ENCODE measurements at regions not wholly inside any gene's neighbourhood (a gene's known extent, or its start where the extent isn't known, plus 50 kb on each side); places are given as distances from the start of the nearest gene placed in this dataset.

DNA sequence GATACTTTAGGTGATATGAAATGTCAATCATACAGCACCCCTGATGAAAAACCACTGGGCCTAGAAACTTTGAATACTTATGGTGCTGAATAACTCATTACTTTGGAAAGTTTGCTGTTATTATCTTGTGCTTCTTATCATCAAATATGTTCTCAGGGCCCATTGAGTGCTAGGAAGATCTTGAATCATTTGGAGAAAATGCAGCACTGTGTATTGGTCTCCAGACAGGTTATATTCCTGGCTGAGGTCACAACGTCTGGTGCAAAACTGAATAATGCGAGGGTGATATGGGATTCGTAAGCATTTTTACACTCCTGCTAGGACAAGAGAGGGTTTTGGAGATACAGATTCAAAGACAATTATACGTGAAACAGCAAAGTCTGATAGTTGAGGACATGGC lies 249.4 kb upstream of the TNC start:
- DNase-seq (ENCODE audit: low spot score): no peak

DNA sequence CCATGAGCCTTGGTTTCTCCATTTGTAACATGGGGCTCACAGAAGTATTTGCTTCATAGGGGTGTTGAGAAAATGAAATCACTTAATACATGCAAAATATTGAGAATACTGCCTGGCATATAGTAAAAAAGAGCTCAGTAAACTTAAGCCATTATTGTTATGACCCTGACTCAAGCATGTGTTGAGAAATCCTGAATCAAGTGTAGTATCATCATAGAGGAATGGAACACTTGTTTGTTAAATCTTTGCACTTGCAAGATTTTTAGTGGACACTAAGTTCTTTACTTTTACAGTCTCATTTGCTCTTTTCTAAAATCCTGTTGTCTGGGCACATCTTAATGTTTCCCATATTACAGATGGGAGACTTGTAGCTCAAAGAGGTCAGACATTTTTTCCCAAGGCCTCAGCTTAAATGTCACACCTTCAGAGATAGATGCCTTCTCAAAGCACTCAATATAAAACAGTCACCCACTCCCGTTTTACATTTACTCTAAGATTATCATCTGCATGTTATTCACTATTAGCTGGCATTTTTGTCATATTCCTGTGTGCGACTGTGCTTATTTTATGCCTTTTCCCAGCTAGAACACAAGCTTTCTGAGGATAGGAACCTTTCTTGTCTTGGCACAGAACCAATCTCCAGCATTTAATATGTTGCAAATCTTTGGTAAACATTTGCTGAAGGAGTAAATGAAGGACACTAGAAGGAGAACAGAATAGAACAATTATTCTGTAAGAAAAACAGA lies 250.0 kb upstream of the TNC start:
- DNase-seq (ENCODE audit: low spot score): no peak

DNA sequence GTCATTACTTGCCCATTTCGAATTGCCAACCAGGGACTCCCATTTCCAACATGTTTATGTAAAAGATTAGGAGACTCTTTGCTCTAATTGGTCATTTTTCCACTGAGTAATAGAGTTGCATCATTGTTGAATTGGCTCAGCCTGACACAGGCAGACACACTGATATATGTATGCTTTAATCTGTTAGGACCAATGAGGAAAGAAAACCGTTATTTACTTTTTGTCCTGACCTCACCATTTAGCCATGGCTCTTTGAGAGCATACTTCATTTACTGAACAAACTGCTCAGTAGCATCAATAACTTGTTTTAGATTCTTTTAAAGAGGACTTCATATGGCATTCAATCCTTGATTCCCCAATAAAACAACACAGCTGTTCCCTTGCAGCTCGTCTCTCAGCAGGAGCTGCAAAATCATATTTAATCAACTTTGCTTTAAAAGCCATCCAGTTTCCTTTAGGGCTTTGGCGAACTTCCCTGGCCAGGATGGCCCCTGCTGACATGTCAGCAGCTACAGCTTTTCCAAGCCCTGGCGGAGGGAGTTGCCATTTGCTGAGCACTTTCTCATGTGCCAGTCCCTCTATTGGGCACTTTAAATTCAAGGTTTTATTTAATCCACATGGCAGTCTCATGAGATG lies 251.5 kb upstream of the TNC start:
- DNase-seq (ENCODE audit: low spot score): peak; percentile 64

DNA sequence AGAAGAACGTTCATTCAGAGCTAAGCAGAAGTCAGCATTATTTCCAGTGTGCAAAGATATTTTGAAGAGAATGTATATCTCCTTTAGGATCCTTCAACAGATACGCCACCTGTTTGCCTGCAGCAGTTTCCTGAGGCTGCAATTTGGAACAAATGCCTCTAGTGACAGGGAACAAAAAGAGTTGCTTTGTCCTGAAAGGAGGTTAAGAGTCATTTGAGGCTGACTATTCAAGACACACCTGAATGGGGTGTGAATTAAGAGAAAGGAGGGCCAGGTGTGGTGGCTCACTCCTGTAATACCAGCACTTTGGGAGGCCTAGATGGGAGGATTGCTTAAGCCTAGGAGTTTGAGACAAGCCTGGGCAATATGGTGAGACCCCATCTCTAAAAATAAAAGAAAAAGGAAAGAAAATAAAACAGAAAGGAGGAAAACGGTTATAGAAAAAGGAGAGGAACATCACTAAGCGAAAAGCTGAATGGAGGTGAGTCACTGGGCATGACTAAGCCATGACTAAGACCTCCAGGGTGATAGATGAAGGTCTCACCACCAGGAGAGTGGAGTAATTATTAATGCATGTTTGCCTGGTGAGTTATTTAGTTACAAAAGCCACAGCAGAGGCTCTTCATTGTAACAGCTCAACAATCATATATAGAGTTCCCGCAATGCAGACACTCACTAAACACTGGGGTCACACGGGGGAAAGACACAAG lies 255.2 kb upstream of the TNC start:
- DNase-seq (ENCODE audit: low spot score): no peak

DNA sequence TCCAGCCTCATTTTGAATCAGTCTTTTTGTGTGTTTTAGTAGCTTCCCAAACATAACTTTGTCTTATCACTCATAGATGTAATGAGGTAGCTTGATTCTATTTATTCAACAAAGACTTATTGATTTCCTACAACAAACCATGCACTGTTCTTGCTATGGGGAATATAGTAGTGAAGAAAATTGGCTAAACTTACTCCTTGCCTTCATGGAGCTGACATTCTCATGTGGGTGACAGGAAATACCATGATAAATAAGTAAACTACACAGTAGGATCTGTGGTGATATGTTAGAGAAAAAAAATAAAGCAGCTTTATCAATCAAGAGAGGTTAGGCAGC lies 255.7 kb upstream of the TNC start:
- no peak for DNase-seq (ENCODE audit: low spot score)

DNA sequence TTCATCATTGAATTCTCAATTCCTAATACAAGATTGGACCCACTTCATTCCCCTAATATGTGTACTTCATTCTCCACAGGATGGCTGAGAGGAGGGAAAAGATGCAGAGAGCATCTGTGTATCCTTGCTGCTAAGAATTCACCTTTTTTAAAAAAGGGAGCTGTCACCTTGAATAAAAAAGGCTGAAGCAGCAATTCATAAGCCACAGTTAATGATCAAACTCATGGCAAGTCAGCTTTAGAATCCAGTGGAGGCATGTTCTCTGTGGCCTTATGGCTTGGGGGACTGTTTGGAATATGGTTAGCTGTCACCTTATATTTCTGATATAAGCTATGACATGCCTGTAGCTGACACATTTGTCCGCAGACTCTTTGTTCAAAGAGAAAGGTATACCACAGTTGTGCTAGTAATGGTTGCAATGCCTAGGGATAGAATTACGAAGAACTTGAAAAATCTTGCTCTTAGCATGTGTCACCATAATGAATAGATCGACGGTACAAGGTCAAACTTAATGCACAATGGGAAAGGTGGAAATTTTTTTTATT lies 256.8 kb upstream of the TNC start:
- no peak for DNase-seq (ENCODE audit: low spot score)

DNA sequence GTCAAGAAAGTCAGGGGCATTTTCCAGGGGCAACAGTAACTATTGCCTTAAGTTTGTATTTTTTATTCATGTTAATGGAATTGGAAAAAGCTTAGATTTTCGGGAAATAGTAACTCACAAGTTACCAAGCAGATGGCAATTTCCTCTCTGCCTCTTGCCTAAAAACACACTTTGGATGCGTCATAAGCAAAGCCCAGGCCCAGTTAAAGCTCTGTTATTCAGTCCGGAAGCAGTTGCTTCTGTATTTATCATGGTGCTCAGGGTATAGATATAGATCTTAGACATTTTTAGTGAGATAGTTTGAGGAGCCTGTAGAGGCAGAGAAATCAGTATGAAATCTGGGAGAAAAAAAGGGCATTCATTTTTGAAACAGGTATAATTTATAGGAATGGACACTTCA lies 260.3 kb upstream of the TNC start:
- DNase-seq (ENCODE audit: low spot score): no peak

DNA sequence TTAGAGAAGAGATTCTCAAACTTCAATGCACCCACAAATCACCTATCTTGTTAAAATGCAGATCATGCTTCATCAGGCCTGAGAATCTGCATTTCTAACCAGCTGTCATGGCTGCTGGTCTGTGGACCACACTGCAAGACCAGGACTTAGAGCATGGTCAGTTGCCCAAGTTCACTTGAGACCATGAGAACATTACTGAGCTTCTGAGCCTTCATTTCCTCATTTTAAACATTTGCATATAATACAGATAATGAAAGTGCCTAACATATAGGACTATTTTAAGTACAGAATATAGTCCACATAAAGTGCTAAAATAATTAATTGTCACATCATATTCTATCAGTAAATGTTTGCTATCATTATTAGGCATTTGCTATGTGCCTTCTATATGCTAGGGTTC lies 260.8 kb upstream of the TNC start:
- no peak for DNase-seq (ENCODE audit: low spot score)

DNA sequence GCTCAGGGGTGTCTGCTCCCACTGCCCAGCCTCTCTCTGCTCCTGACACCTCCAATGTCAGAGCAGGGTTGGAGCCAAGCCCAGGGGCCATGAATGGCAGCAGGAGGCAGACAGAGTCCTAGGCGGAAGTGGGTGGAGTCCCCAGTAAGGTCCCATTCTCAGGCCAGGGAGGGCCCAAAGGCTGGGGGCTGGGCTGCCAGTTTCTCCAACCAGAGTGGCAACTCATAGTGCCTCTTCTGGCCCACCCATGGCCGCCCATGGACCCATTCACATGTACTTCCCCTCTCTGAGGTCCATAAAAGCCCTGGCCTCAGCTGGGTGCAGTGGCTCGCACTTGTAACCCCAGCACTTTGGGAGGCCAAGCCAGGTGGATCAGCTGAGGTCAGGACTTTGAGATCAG lies 261.8 kb upstream of the TNC start:
- no peak for DNase-seq (ENCODE audit: low spot score)

DNA sequence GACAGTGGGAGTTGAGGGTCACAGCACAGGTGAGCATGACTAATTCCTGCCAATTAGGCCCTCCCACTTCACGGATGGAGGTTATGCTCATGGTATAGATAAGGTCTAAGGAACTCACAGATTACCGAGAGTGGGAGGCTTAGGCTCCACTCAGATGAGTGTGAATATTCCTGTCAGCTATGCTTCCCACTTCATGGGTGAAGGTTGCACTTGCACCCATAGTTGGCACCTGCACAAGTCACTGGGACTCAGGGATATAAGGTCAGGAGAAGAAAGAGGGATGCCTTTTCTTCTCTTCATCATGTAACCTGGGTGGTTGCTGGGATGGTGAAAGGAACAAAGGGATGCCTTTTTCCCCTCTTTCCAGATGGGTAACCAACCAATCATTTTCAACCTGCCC lies 264.9 kb upstream of the TNC start:
- no peak for DNase-seq (ENCODE audit: low spot score)

DNA sequence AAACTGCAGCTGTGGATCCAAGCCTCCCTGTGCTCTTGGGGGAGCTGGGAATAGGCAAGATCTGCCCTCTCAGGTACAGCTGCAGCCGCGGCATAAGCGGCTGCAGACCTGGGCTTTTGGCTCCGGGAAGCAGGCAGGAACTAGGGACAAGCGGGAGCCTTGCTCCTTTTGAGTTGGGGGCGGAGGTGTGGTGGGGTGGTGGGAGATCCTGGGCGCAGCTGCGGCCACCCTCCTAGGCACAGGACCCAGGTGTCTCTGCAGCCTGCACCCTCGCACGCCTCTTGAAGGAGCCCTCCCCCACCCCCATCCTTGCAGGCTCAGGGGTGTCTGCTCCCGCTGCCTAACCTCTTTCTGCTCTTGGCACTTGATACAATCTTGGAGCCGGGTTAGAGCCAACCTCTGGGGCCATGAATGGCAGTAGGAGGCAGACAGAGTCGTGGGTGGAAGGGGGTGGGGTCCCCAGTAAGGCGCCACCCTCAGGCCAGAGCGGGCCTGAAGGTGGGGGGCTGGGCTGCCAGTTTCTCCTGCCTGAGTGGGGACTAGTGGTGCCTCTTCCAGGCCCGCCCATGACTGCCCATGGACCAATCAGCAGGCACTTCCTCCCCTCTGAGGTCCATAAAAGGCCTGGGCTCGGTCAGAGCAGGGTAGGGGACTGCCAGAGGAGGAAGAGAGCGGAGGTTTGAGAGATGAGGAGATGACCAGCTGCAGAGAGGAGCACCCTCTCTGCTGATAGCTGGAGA lies 267.6 kb upstream of the TNC start:
- DNase-seq (ENCODE audit: low spot score): no peak

DNA sequence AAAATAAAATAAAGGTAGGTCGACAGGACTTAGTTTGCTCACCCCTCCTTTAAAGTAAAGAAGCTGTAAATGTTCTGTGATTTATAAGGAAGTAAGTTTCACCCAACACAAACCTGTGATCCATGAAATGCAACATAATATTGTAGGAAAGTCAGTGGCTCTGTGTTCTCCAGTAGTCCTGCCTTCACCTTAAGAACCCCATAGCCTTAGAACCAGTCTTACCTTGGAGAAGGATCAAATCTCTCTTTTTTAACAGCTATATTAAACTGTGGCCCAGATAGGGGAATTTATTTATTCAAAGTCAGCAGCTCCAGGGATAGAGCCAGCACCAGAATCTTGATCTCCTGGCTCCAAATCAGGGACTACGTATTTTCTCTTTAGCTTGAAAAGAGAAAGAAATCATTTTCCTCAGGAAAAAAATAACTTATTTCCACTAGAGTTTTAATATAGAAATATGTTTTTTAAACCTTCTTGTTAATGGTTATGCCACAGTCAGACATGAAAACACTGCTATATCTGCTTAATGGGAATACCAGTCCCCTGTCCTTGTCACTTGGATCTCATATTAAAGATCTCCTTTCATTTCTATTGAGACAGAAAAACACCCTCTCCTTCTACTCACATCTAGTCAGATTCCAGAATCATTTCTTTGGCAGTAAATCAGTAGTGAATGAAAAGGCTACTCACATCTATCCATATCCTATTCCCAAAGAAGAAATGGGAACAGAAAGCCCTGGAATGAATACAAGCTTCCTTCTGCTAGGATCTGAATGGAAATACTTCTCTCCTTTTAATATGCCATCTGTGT lies 269.2 kb upstream of the TNC start:
- DNase-seq (ENCODE audit: low spot score): no peak

DNA sequence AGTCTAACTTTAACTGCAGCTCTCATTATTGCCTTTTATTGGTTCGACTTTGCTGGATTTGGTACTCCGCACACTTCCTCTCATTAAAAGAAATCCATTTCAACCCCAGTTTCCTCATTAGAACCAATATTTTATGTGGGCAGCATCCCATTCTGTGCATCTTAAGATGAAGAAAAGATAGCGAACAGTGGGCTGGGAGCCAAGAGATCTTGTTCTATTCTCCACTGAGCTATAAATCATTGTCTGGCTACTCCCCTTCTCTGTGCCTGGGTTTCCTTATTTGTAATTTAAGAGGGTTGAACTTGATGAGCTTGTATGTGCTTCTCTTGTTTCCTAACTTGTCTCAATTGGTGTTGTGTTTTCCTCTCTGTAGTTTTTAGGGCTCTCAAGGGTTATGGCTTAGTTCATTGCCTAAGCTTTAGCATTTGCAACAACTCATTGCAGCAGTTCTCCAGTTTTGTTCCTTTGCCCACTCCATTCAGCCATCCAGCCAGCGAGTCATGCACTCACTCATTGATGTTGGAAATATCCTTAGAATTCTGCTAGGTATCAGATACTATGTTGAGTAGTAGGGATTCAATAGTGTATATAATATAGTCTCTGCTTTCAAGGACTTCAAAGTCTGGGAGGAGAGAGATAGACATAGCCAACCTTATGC lies 273.3 kb upstream of the TNC start:
- DNase-seq (ENCODE audit: low spot score): no peak

DNA sequence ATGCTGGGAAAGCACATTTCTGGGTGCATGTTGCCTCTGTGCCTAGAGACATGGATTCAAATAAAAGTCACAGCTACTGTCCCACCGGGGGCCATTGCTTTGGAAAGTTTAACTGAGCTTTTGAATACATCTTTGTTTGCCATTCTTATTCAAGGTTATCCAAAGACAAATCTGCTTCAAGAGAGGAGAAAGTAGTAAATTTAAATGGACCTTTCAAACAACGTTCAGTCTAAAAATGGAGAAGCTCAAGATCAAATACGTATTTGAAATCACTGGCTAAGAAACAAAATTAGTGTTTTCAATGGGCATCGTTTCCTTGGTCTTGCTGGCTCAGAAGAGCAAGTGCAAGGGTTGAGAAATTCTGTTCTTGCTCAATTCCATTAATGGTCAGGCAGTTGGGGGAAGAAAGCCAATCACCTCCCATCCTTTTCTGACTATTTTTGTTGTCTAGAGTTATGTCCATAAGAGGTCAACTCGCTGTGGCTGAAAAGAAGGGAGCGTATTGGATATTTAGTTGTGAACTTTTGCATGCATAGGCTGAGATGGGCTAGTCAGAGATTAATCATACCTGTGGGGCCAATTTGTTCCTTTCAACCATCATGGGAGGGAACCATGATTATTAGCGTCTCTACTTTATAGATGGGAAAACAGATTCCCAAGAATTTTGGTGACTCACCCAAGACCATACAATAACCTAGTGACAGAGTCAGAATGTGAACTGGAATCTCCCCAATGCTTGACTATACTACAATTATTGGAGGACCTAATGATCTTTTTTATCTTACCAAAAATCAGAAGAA lies 276.2 kb upstream of the TNC start:
- DNase-seq (ENCODE audit: low spot score): peak; percentile 7

DNA sequence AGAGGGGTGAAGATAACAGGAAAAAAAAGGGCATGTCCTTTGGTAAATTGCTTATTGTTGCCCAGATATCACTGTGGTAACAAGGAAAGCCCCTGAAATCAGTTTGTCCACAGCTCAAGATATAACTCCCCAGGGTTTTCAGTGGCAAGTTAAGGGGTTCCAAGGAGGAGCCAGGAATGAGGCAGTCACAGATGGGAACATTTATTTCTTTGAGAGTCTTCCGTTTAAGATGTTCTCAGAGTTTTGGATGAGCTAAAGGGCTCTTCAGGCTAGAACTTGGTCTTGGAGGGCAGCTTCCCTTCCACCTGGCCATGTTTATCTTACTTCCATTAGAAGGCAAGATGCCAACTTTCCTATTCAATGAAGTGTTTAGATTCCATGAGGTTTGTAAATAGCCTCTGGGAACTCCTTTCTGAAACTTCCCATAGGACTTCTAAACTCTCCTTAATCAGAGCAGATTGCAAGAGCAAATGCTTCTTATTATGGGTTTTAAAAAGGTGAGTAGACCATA lies 277.6 kb upstream of the TNC start:
- DNase-seq (ENCODE audit: low spot score): no peak

DNA sequence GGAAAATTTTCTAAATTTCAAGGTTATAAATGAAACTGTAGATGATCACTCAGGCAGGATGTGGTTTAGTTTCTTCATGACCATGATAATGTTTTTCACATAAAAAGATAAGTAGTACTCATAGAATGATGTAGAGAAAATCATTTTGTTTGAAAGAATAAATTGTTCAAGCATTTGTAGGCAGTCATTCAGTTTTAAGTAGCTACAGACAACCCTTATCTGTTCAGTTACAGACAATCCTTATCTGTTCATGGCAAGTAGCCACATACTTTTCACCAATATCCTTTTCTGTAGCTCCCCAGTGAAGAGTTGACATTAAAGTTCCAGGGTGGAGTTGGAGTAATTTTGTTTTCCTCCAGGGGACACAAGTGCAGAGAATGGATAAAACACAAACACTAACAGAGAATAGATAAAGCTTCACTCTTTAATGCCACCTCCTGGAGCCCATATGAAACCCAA lies 278.1 kb upstream of the TNC start:
- no peak for DNase-seq (ENCODE audit: low spot score)

DNA sequence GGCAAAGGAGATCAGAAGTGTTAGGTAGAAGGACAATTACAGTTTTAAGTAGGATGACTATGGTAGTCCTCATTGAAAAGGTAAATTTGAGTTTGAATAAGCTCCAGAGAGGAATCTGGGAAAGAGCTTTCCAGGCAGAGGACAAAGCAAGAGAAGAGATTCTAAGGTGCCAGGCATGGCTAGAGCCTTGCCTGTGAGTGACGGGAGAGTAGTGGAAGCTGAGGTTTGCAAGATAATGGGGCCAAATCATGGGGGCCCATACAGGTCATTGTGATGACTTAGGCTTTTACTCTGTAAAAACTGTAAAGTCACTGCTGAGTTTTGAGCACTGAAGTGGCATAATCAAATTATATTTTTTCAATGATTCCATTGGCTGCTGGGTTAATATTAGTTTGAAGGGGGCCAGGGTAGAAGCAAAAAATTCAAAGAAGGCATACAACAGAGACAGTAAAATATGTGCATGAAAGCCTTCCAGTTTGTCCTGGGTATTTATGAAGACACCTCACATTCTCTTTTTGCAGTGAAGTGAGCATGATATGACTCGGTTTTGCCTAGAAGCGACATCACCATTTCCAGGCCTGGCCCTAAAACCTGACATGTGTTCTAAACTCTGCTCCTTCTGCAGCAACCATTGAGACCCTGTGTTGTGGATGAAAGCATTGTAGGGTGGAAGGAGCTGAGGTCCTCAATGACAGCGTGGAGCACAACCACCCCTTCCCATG lies 279.8 kb upstream of the TNC start:
- no peak for DNase-seq (ENCODE audit: low spot score)

DNA sequence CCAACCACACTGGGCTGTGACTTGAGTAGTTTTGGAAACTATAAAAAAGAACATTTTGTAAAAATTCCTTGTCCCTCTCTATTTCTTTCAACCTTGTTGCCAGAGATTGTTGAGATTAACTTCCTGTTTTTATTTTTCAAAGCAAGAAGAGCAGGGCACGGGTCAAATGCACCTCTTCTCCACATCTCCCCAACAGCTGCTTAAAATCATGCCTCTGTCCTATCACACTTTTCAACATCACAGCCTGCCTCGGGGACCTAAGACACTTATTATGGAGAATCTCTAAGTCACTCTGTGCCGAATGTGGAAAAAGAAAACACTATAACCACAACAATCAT lies 280.3 kb upstream of the TNC start:
- no peak for DNase-seq (ENCODE audit: low spot score)

DNA sequence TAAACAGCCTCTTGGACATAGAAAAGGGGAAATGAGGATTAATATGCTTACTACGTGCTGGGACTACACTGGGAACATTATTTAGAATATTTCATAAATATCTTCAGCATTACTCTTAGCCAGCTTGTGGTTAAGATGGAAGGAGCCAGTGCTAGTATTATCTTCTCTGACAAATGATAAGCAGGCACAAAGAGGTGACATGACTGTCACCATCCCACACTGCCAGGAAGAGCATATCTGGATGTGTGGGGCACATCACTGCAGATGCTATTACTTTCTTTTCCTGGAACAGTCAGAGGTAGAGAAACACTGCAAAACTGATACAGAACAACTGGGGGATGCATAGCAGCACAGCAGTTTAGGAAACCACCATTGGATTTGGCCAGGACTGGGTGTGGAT lies 281.0 kb upstream of the TNC start:
- no peak for DNase-seq (ENCODE audit: low spot score)

Measured in cerebellar cortex (tissue), 1 donor.